ENCODE measurements at regions not wholly inside any gene's neighbourhood (a gene's known extent, or its start where the extent isn't known, plus 50 kb on each side); places are given as distances from the start of the nearest gene placed in this dataset.

GRCh38 chr2:120547662-120548061 is 188.0 kb upstream of the GLI2 start:
- H3K36me3 ChIP-seq (ENCODE audit: insufficient read depth, low read length): no peaks in the 10 kb centered on the region
- no peaks in the 10 kb centered on the region for H3K79me2 ChIP-seq (ENCODE audit: insufficient read depth, low read length)
- no peak overlapping the region for H3K4me3 ChIP-seq (ENCODE audit: low read depth in 1 of 2, low read length in 2 of 2)
- no peaks in the 10 kb centered on the region for H4K20me1 ChIP-seq (ENCODE audit: insufficient read depth, low read length)
- DNase-seq (no peak), ATAC-seq (ENCODE audit: insufficient read depth, low read depth) (no peak)
- H3K4me1 ChIP-seq (ENCODE audit: insufficient read depth, low read length): no peaks in the 10 kb centered on the region
- no peak overlapping the region for H2AFZ ChIP-seq (ENCODE audit: low read depth, low read length)
- no peak overlapping the region for H3K4me2 ChIP-seq (ENCODE audit: insufficient read depth, low read length)
- no peak overlapping the region for H3K9ac ChIP-seq (ENCODE audit: low read depth, low read length)
- no peaks in the 10 kb centered on the region for H3K9me3 ChIP-seq (ENCODE audit: insufficient read depth, low read length, severe bottlenecking)
- no peak overlapping the region for H3K27ac ChIP-seq (ENCODE audit: low read length)
- TF ChIP-seq, protein P1, sequence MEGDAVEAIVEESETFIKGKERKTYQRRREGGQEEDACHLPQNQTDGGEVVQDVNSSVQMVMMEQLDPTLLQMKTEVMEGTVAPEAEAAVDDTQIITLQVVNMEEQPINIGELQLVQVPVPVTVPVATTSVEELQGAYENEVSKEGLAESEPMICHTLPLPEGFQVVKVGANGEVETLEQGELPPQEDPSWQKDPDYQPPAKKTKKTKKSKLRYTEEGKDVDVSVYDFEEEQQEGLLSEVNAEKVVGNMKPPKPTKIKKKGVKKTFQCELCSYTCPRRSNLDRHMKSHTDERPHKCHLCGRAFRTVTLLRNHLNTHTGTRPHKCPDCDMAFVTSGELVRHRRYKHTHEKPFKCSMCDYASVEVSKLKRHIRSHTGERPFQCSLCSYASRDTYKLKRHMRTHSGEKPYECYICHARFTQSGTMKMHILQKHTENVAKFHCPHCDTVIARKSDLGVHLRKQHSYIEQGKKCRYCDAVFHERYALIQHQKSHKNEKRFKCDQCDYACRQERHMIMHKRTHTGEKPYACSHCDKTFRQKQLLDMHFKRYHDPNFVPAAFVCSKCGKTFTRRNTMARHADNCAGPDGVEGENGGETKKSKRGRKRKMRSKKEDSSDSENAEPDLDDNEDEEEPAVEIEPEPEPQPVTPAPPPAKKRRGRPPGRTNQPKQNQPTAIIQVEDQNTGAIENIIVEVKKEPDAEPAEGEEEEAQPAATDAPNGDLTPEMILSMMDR (IDR thresholded peaks at IDR 0.05; ENCODE audit: borderline replicate concordance, extremely low read depth, low read length, poor library complexity, severe bottlenecking): no peak
- no peak for TF ChIP-seq EZH2 (IDR thresholded peaks at IDR 0.05; ENCODE audit: borderline replicate concordance, low read depth, low read length, severe bottlenecking)
- peaks cover 16% of the 10 kb centered on the region for H3K27me3 ChIP-seq (ENCODE audit: insufficient read depth, low read length, poor library complexity)

DNA sequence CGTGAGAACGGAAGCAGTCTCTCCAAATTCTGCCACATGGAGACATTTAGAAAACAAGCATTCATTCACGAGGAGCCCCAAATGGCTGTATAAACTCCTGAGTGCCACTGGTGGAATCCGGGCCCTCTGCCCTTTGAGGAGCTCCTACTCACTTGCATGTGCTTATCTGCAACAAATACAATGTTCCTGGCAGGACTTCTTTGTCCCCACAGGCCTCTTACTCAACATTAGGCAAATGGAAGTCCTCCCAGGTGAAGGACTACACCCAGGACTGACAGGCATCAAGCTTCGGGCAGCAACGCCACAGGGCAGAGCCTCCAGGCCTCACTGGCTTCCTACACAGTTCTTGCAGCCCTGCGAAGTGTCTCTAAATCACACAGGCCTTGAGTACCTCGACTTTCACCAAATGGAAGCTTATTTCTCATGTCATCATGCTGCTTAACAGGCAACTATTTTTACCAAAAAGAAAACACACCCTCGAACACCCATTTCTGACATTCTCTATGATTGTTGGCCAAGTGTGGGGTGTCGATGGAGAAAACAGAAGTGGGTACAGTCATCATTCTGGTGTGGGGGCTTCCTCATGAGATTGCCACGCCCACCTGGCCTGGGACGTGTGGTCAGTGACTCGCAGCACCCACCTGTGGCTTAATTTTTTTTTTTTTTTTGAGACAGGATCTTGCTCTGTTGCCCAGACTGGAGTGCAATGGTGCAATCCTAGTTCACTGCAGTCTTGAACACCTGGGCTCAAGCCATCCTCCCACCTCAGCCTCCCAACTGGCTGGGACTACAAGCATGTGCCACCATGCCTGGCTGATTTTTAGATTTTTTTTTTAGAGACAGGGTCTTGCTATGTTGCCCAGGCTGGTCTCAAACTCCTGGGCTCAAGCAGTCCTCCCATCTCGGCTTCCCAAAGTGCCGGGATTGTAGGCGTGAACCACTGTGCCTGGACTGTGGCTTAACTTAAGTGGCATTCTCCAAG is 186.8 kb upstream of the GLI2 start:
- Histone ChIP-seq H3K36me3 (ENCODE audit: insufficient read depth, low read length) (no peaks in the 10 kb centered on the region), H3K27me3 (ENCODE audit: insufficient read depth, low read length, poor library complexity) (peaks cover 13% of the 10 kb centered on the region)

DNA sequence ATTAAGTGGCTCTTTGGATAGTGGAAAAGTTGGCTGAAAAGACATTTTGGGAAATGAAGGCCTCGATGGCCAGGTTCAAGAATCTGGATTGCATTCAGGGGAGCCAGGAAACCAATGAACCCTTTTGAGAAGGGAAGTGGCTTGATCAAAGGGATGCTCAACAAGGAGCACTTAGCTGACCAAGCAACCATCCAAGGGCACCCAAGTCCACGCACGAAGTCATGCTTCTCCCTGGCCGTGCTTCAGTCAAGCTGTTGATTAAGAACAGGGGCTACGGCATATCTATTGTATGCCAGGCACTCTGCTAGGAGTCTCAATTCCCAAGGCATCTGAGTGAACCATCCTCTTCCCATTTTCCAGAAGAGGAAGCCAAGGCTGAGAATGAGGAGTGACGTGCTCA is 185.8 kb upstream of the GLI2 start:
- TF ChIP-seq, protein P1 (IDR thresholded peaks at IDR 0.05; ENCODE audit: borderline replicate concordance, extremely low read depth, low read length, poor library complexity, severe bottlenecking): no peak
- no peak for TF ChIP-seq EZH2 (IDR thresholded peaks at IDR 0.05; ENCODE audit: borderline replicate concordance, low read depth, low read length, severe bottlenecking)
- Histone ChIP-seq H4K20me1 (ENCODE audit: insufficient read depth, low read length) (no peaks in the 10 kb centered on the region), H3K4me2 (ENCODE audit: insufficient read depth, low read length) (no peak overlapping the region), H3K4me3 (ENCODE audit: low read depth in 1 of 2, low read length in 2 of 2) (no peak overlapping the region), H3K79me2 (ENCODE audit: insufficient read depth, low read length) (no peaks in the 10 kb centered on the region), H2AFZ (ENCODE audit: low read depth, low read length) (no peak overlapping the region), H3K9ac (ENCODE audit: low read depth, low read length) (no peak overlapping the region), H3K27me3 (ENCODE audit: insufficient read depth, low read length, poor library complexity) (peaks cover 16% of the 10 kb centered on the region), H3K36me3 (ENCODE audit: insufficient read depth, low read length) (no peaks in the 10 kb centered on the region), H3K27ac (ENCODE audit: low read length) (no peak overlapping the region), H3K9me3 (ENCODE audit: insufficient read depth, low read length, severe bottlenecking) (no peaks in the 10 kb centered on the region), H3K4me1 (ENCODE audit: insufficient read depth, low read length) (no peaks in the 10 kb centered on the region)
- ATAC-seq (ENCODE audit: insufficient read depth, low read depth) (no peak), DNase-seq (no peak)

More for the DNA sequence above, 186.8 kb upstream of the GLI2 start:
- Histone ChIP-seq H3K4me1 (ENCODE audit: insufficient read depth, low read length) (no peaks in the 10 kb centered on the region), H3K79me2 (ENCODE audit: insufficient read depth, low read length) (no peaks in the 10 kb centered on the region), H3K4me2 (ENCODE audit: insufficient read depth, low read length) (no peak overlapping the region), H4K20me1 (ENCODE audit: insufficient read depth, low read length) (no peaks in the 10 kb centered on the region), H3K4me3 (ENCODE audit: low read depth in 1 of 2, low read length in 2 of 2) (no peak overlapping the region), H3K9ac (ENCODE audit: low read depth, low read length) (no peak overlapping the region), H3K9me3 (ENCODE audit: insufficient read depth, low read length, severe bottlenecking) (no peaks in the 10 kb centered on the region), H2AFZ (ENCODE audit: low read depth, low read length) (no peak overlapping the region), H3K27ac (ENCODE audit: low read length) (no peak overlapping the region)
- TF ChIP-seq EZH2 (IDR thresholded peaks at IDR 0.05; ENCODE audit: borderline replicate concordance, low read depth, low read length, severe bottlenecking): no peak
- TF ChIP-seq, protein P1 (IDR thresholded peaks at IDR 0.05; ENCODE audit: borderline replicate concordance, extremely low read depth, low read length, poor library complexity, severe bottlenecking): no peak
- no peak for DNase-seq
- ATAC-seq (ENCODE audit: insufficient read depth, low read depth): no peak
